ENCODE measurements at regions not wholly inside any gene's neighbourhood (a gene's known extent, or its start where the extent isn't known, plus 50 kb on each side); places are given as distances from the start of the nearest gene placed in this dataset.

DNA sequence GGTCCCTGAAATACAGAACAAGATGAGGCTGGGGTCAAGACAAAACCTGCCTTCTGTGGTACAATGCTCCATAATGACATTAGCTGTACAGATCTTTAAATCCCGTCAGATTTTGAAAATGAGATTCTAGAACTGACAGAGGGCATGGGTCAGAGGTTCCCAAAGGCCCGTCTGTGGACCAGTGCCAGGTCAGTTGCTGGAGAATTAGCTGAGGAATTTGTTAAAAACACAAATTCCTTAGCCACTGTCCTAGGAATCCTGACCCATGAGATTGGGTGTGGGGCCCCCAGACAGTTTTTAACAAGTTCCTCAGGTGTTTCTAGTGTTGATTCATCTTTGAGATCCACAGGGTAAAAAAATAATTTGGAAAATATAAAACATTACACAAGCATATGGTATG lies 97.0 kb downstream of the SIPA1L2 start:
- TF ChIP-seq, protein P1, sequence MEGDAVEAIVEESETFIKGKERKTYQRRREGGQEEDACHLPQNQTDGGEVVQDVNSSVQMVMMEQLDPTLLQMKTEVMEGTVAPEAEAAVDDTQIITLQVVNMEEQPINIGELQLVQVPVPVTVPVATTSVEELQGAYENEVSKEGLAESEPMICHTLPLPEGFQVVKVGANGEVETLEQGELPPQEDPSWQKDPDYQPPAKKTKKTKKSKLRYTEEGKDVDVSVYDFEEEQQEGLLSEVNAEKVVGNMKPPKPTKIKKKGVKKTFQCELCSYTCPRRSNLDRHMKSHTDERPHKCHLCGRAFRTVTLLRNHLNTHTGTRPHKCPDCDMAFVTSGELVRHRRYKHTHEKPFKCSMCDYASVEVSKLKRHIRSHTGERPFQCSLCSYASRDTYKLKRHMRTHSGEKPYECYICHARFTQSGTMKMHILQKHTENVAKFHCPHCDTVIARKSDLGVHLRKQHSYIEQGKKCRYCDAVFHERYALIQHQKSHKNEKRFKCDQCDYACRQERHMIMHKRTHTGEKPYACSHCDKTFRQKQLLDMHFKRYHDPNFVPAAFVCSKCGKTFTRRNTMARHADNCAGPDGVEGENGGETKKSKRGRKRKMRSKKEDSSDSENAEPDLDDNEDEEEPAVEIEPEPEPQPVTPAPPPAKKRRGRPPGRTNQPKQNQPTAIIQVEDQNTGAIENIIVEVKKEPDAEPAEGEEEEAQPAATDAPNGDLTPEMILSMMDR (IDR thresholded peaks at IDR 0.05; ENCODE audit: extremely low read depth, missing control alignments) = no peak
- no peak for DNase-seq (ENCODE audit: low spot score)

GRCh38 chr1:232531291-232531690 lies 98.6 kb downstream of the SIPA1L2 start:
- no peak for DNase-seq (ENCODE audit: low spot score)
- TF ChIP-seq, protein P1 (IDR thresholded peaks at IDR 0.05; ENCODE audit: extremely low read depth, missing control alignments) = no peak

DNA sequence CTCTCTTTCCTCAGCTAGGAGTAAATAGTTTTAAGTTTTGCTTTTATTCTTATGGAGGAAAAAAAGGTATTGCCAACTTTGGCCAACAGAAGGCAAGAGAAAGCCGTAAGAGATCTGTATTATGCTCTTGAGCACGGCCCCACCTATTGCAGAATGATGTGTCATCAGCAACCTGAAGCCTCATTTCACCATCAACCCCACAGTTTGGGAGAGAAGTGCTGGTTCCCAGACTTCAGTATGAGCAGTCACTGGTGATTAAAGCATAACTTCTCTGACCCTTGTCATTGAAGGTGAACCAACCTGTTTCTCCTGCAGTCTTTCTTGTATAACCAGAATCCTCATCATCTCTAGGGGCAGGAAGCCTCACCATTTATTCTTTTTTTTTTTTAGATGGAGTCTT lies 100.2 kb downstream of the SIPA1L2 start:
- TF ChIP-seq, protein P1 (IDR thresholded peaks at IDR 0.05; ENCODE audit: extremely low read depth, missing control alignments) = no peak
- DNase-seq (ENCODE audit: low spot score) = no peak

DNA sequence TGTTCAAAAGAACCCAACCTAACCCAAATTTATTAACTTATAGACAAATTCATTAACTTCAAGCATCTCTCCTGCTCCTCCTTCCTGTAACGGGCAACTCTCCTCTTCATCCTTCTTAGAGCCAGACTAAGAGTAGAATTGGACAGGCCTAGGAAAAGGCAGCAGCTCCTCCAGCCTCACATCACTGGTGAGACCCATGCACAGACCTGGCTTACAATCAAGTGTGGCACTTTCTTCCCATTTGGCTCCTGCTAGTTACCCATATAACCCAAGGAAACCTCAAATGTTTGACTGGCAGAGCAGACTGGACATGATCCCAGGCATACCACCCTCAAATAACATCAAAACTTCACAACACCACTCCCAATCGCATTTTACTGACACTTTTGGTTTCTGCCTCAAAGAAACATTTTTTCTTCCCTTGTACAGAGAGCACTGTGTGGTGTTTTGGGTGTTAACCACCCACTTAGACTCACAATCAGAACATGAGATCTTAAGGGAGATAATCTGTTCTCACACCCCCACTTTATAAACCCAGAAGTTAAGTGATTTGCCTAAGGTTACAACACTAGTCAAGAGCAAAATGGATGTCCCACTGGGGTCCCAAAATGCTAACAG lies 101.4 kb downstream of the SIPA1L2 start:
- no peak for DNase-seq (ENCODE audit: low spot score)
- TF ChIP-seq, protein P1 (IDR thresholded peaks at IDR 0.05; ENCODE audit: extremely low read depth, missing control alignments) = no peak

DNA sequence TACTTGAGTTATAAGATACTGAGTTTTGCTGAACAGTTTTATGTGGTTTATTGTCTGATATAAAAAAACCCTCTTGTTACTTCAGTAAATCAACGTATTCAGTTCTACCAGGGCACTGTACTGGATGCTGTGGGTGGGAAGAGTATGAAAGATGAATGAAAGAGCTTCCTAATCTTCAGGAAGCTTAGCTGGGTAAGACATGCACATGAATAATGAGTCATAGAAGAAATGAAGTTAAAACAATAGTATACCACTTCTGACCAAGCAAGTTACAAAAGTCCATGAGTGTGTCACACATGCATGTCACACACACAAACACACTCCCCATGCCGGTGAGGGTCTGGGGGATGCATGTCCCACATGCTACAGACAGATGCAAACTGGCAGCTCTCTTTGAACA lies 105.9 kb downstream of the SIPA1L2 start:
- DNase-seq (ENCODE audit: low spot score) = no peak
- TF ChIP-seq, protein P1 (IDR thresholded peaks at IDR 0.05; ENCODE audit: extremely low read depth, missing control alignments) = no peak

GRCh38 chr1:232522189-232522588 lies 107.7 kb downstream of the SIPA1L2 start:
- DNase-seq (ENCODE audit: low spot score) = no peak
- TF ChIP-seq, protein P1 (IDR thresholded peaks at IDR 0.05; ENCODE audit: extremely low read depth, missing control alignments) = no peak

DNA sequence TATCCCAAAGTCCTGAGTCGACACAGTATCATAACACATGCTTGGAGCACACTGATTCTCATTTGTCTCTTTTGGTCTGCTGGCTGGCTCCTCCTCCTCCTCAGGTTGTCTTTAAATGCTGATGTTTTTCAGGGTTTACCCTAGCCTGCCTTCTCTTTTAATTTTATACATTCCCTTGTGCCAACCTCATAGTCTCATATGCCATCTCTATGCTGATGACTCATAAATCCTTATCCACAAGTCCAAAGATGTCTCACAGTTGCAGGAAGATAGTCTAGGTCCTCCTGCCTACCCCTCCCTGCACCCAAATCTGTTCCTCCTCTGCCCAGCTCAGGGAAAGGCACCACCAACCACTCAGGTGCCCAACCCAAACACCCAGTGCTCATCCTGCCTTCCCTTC lies 108.3 kb downstream of the SIPA1L2 start:
- no peak for DNase-seq (ENCODE audit: low spot score)
- TF ChIP-seq, protein P1 (IDR thresholded peaks at IDR 0.05; ENCODE audit: extremely low read depth, missing control alignments) = no peak

All from GM20000 (cell line).